ENCODE measurements at regions not wholly inside any gene's neighbourhood (a gene's known extent, or its start where the extent isn't known, plus 50 kb on each side); places are given as distances from the start of the nearest gene placed in this dataset.

GRCh38 chr3:35986161-35986560, 346.8 kb downstream of the ARPP21 start:
- POLR2A ChIA-PET: interaction anchor here in 1 of 2 donors (0.6 kb wide), 1 partner anchor 20 kb away, joined by 3 read pairs; no protein-coding TSS in a partner anchor

GRCh38 chr3:35987386-35987785, 348.1 kb downstream of the ARPP21 start:
- no peak overlapping the region for H3K27ac Mint-ChIP-seq
- H3K36me3 Mint-ChIP-seq: no peaks in the 10 kb centered on the region
- H3K27me3 ChIP-seq (replicated peaks in 1 of 2; ENCODE audit: control insufficient read depth in 2 of 2, extremely low read depth in 1 of 2, insufficient read depth in 2 of 2, low read length in 1 of 2): no peaks in the 10 kb centered on the region
- H3K4me1 ChIP-seq (ENCODE audit: control insufficient read depth in 1 of 2, extremely low read depth in 1 of 2, insufficient read depth in 2 of 2, low read length in 2 of 2): no peaks in the 10 kb centered on the region
- peaks cover 0 to 4% of the 10 kb centered on the region in 2 donors for H3K27me3 Mint-ChIP-seq
- CTCF ChIA-PET: no interaction called here
- POLR2A ChIA-PET: no interaction called here
- H3K27ac ChIP-seq (ENCODE audit: low read length): no peak overlapping the region
- H3K9me3 Mint-ChIP-seq: no peaks in the 10 kb centered on the region
- no peak for ATAC-seq (replicated peaks in 1 of 4)
- H3K36me3 ChIP-seq (ENCODE audit: control insufficient read depth in 2 of 2, extremely low read depth in 1 of 2, insufficient read depth in 1 of 2, low read length in 1 of 2): no peaks in the 10 kb centered on the region
- H3K4me1 Mint-ChIP-seq: no peaks in the 10 kb centered on the region
- H3K9me3 ChIP-seq: no peaks in the 10 kb centered on the region
- DNase-seq: no peak
- no peak overlapping the region for H3K4me3 Mint-ChIP-seq
- H3K4me3 ChIP-seq (ENCODE audit: control insufficient read depth in 1 of 2, extremely low read depth in 1 of 2, low read length in 1 of 2): no peak overlapping the region

More at GRCh38 chr3:35986161-35986560, 346.8 kb downstream of the ARPP21 start:
- no peak for DNase-seq
- H3K4me3 Mint-ChIP-seq: no peak overlapping the region
- no peaks in the 10 kb centered on the region for H3K9me3 Mint-ChIP-seq
- Histone ChIP-seq H3K4me3 (ENCODE audit: control insufficient read depth in 1 of 2, extremely low read depth in 1 of 2, low read length in 1 of 2) (no peak overlapping the region), H3K9me3 (no peaks in the 10 kb centered on the region), H3K36me3 (ENCODE audit: control insufficient read depth in 2 of 2, extremely low read depth in 1 of 2, insufficient read depth in 1 of 2, low read length in 1 of 2) (no peaks in the 10 kb centered on the region), H3K27ac (ENCODE audit: low read length) (no peak overlapping the region), H3K27me3 (replicated peaks in 1 of 2; ENCODE audit: control insufficient read depth in 2 of 2, extremely low read depth in 1 of 2, insufficient read depth in 2 of 2, low read length in 1 of 2) (no peaks in the 10 kb centered on the region), H3K4me1 (ENCODE audit: control insufficient read depth in 1 of 2, extremely low read depth in 1 of 2, insufficient read depth in 2 of 2, low read length in 2 of 2) (no peaks in the 10 kb centered on the region)
- H3K36me3 Mint-ChIP-seq: no peaks in the 10 kb centered on the region
- H3K27ac Mint-ChIP-seq: no peak overlapping the region
- H3K4me1 Mint-ChIP-seq: no peaks in the 10 kb centered on the region
- ATAC-seq (replicated peaks in 1 of 4): no peak
- CTCF ChIA-PET: no interaction called here
- peaks cover 0 to 4% of the 10 kb centered on the region in 2 donors for H3K27me3 Mint-ChIP-seq

DNA sequence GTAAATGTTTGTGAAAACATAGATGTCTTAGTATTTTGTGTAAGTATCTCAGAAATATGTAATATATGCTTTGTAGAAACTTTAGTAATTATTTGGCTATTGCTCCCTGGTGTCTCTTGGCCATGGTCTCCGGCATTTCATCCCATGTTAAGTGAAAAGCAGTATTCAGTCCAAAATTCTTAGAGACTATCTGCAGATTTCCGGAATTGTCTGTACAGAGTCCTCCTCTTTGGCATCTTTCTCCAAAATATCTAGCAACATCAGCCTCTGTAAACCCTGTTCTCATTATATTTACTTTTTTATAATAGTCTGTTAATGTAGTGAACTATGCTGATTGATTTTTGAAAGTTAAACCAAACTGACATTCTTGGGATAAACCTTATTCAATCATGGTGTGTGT, 352.7 kb downstream of the ARPP21 start:
- Mint-ChIP-seq H3K27me3 (peaks cover 0 to 4% of the 10 kb centered on the region in 2 donors), H3K4me1 (no peaks in the 10 kb centered on the region), H3K36me3 (no peaks in the 10 kb centered on the region), H3K27ac (no peak overlapping the region), H3K9me3 (peaks cover 0 to 14% (median 3%) of the 10 kb centered on the region in 3 donors), H3K4me3 (no peak overlapping the region)
- ChIA-PET CTCF (no interaction called here), POLR2A (no interaction called here)
- WGBS (ENCODE audit: insufficient coverage): 33% methylated on average over 1 of the region's 2 CpGs
- Histone ChIP-seq H3K36me3 (ENCODE audit: control insufficient read depth in 2 of 2, extremely low read depth in 1 of 2, insufficient read depth in 1 of 2, low read length in 1 of 2) (no peaks in the 10 kb centered on the region), H3K4me1 (ENCODE audit: control insufficient read depth in 1 of 2, extremely low read depth in 1 of 2, insufficient read depth in 2 of 2, low read length in 2 of 2) (no peaks in the 10 kb centered on the region), H3K9me3 (no peaks in the 10 kb centered on the region), H3K27ac (ENCODE audit: low read length) (no peak overlapping the region), H3K4me3 (ENCODE audit: control insufficient read depth in 1 of 2, extremely low read depth in 1 of 2, low read length in 1 of 2) (no peak overlapping the region), H3K27me3 (replicated peaks in 1 of 2; ENCODE audit: control insufficient read depth in 2 of 2, extremely low read depth in 1 of 2, insufficient read depth in 2 of 2, low read length in 1 of 2) (no peaks in the 10 kb centered on the region)
- no peak for ATAC-seq (replicated peaks in 1 of 4)
- no peak for DNase-seq

- ATAC-seq (replicated peaks in 1 of 4) (no peak), DNase-seq (no peak)
- H3K27me3 ChIP-seq (replicated peaks in 1 of 2; ENCODE audit: control insufficient read depth in 2 of 2, extremely low read depth in 1 of 2, insufficient read depth in 2 of 2, low read length in 1 of 2): no peaks in the 10 kb centered on the region
- CTCF ChIA-PET: no interaction called here
- Mint-ChIP-seq H3K4me3 (no peak overlapping the region), H3K27ac (no peak overlapping the region), H3K4me1 (no peaks in the 10 kb centered on the region), H3K27me3 (no peaks in the 10 kb centered on the region), H3K9me3 (peaks cover 0 to 11% (median 9%) of the 10 kb centered on the region in 3 donors), H3K36me3 (no peaks in the 10 kb centered on the region)
- WGBS (ENCODE audit: insufficient coverage): 17% methylated on average over 1 of the region's 2 CpGs
- no peaks in the 10 kb centered on the region for H3K36me3 ChIP-seq (ENCODE audit: control insufficient read depth in 2 of 2, extremely low read depth in 1 of 2, insufficient read depth in 1 of 2, low read length in 1 of 2)
- no peak overlapping the region for H3K27ac ChIP-seq (ENCODE audit: low read length)
- H3K9me3 ChIP-seq: no peaks in the 10 kb centered on the region
- POLR2A ChIA-PET: no interaction called here
- no peak overlapping the region for H3K4me3 ChIP-seq (ENCODE audit: control insufficient read depth in 1 of 2, extremely low read depth in 1 of 2, low read length in 1 of 2)
- no peaks in the 10 kb centered on the region for H3K4me1 ChIP-seq (ENCODE audit: control insufficient read depth in 1 of 2, extremely low read depth in 1 of 2, insufficient read depth in 2 of 2, low read length in 2 of 2)
These were observed 368.5 kb upstream of the STAC start for GRCh38 chr3:36011791-36012190.

GRCh38 chr3:36013425-36013824, 366.9 kb upstream of the STAC start:
- Mint-ChIP-seq H3K36me3 (no peaks in the 10 kb centered on the region), H3K4me1 (no peaks in the 10 kb centered on the region), H3K9me3 (peaks cover 0 to 5% (median 0%) of the 10 kb centered on the region in 3 donors), H3K27me3 (no peaks in the 10 kb centered on the region), H3K27ac (no peak overlapping the region), H3K4me3 (no peak overlapping the region)
- no peaks in the 10 kb centered on the region for H3K4me1 ChIP-seq (ENCODE audit: control insufficient read depth in 1 of 2, extremely low read depth in 1 of 2, insufficient read depth in 2 of 2, low read length in 2 of 2)
- no peaks in the 10 kb centered on the region for H3K36me3 ChIP-seq (ENCODE audit: control insufficient read depth in 2 of 2, extremely low read depth in 1 of 2, insufficient read depth in 1 of 2, low read length in 1 of 2)
- no peak overlapping the region for H3K4me3 ChIP-seq (ENCODE audit: control insufficient read depth in 1 of 2, extremely low read depth in 1 of 2, low read length in 1 of 2)
- ChIA-PET POLR2A (no interaction called here), CTCF (no interaction called here)
- H3K27ac ChIP-seq (ENCODE audit: low read length): no peak overlapping the region
- DNase-seq (no peak), ATAC-seq (replicated peaks in 1 of 4) (no peak)
- H3K27me3 ChIP-seq (replicated peaks in 1 of 2; ENCODE audit: control insufficient read depth in 2 of 2, extremely low read depth in 1 of 2, insufficient read depth in 2 of 2, low read length in 1 of 2): no peaks in the 10 kb centered on the region
- WGBS (ENCODE audit: insufficient coverage): no CpG with 5 or more reads among the region's 1 CpG
- no peaks in the 10 kb centered on the region for H3K9me3 ChIP-seq

DNA sequence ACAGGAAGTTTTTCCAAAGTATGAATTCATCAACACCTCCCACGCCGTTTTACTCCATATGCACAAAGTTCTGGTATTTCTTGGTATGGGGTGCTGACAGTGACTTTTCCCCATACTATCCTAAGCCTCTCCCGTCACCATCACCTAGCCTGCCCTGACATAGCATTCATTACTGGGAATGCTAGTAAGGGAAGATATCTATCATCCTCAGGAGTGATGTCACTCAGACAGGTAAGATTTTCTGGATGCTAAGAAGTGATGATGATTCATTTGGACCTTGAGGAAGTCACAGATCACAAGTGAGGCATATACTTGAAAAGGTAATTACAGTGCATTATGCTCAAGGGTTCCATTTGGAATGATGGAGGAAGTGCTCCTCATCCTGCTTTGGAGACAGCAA, 355.1 kb upstream of the STAC start:
- H3K27me3 Mint-ChIP-seq: no peaks in the 10 kb centered on the region
- DNase-seq (no peak), ATAC-seq (replicated peaks in 1 of 4) (no peak)
- H3K4me3 Mint-ChIP-seq: no peak overlapping the region
- no peaks in the 10 kb centered on the region for H3K9me3 ChIP-seq
- CTCF ChIA-PET: no interaction called here
- H3K36me3 ChIP-seq (ENCODE audit: control insufficient read depth in 2 of 2, extremely low read depth in 1 of 2, insufficient read depth in 1 of 2, low read length in 1 of 2): no peaks in the 10 kb centered on the region
- POLR2A ChIA-PET: no interaction called here
- H3K36me3 Mint-ChIP-seq: no peaks in the 10 kb centered on the region
- no peak overlapping the region for H3K27ac Mint-ChIP-seq
- no peak overlapping the region for H3K4me3 ChIP-seq (ENCODE audit: control insufficient read depth in 1 of 2, extremely low read depth in 1 of 2, low read length in 1 of 2)
- H3K27ac ChIP-seq (ENCODE audit: low read length): no peak overlapping the region
- peaks cover 0 to 24% (median 7%) of the 10 kb centered on the region in 3 donors for H3K9me3 Mint-ChIP-seq
- WGBS (ENCODE audit: insufficient coverage): no CpG with 5 or more reads among the region's 3 CpGs
- no peaks in the 10 kb centered on the region for H3K27me3 ChIP-seq (replicated peaks in 1 of 2; ENCODE audit: control insufficient read depth in 2 of 2, extremely low read depth in 1 of 2, insufficient read depth in 2 of 2, low read length in 1 of 2)
- H3K4me1 Mint-ChIP-seq: no peaks in the 10 kb centered on the region
- H3K4me1 ChIP-seq (ENCODE audit: control insufficient read depth in 1 of 2, extremely low read depth in 1 of 2, insufficient read depth in 2 of 2, low read length in 2 of 2): no peaks in the 10 kb centered on the region
